Nephron (organoid): ENCODE measurements at regions not wholly inside any gene's neighbourhood (a gene's known extent, or its start where the extent isn't known, plus 50 kb on each side); places are given as distances from the start of the nearest gene placed in this dataset.
"Not testable (repeated sequence)": the region's sequence is repeated elsewhere in the genome, so short reads cannot be mapped to it uniquely, and the experiment has no call there.

ENCODE experiments used
- H3K27ac Mint-ChIP-seq, 3 experiments: 2 replicates each; pipeline ENCODE4 v1.8.0; 2020; ENCODE audit warnings: mixed read lengths in 3 of 3, mild to moderate bottlenecking in 2 of 3, moderate library complexity in 1 of 3
- H3K27me3 Mint-ChIP-seq: 2 replicates; pipeline ENCODE4 v1.8.0; 2021; ENCODE audit warnings: low read depth, mild to moderate bottlenecking, moderate library complexity, mixed read lengths
- H3K36me3 Mint-ChIP-seq: 2 replicates; pipeline ENCODE4 v1.8.0; 2020; ENCODE audit warnings: low read depth, mixed read lengths
- H3K4me1 Mint-ChIP-seq: 2 replicates; pipeline ENCODE4 v1.8.0; 2020; ENCODE audit warnings: mixed read lengths
- H3K4me3 Mint-ChIP-seq, 3 experiments: 2 replicates each; pipeline ENCODE4 v1.8.0; 2020; ENCODE audit warnings: mild to moderate bottlenecking in 3 of 3, mixed read lengths in 3 of 3, moderate library complexity in 2 of 3
- H3K9me3 Mint-ChIP-seq: 2 replicates; pipeline ENCODE4 v1.8.0; 2020; ENCODE audit warnings: mixed read lengths
- CTCF ChIP-seq, 3 experiments: fragments of 200-600 bp; sonication (generic); IDR thresholded peaks; one replicate each; pipeline ENCODE4 v1.5.0; 2021; ENCODE audit warnings: antibody characterized with exemption in 3 of 3; ENCODE audit not compliant: unreplicated experiment in 3 of 3

GRCh38 chr9:13439685-13440476 is 160.4 kb upstream of the MPDZ start:
- TF ChIP-seq CTCF (IDR thresholded peaks at IDR 0.05; ENCODE audit: unreplicated experiment in 3 of 3), result no peak
- no peaks in the 10 kb centered on the region for H3K36me3 Mint-ChIP-seq
- no peaks in the 10 kb centered on the region for H3K9me3 Mint-ChIP-seq
- no peak overlapping the region for H3K4me3 Mint-ChIP-seq
- peaks cover 57% of the 10 kb centered on the region for H3K4me1 Mint-ChIP-seq
- H3K27me3 Mint-ChIP-seq, result no peaks in the 10 kb centered on the region
- H3K27ac Mint-ChIP-seq, result peak overlapping the region in 2 of 3 experiments; percentile 38 to 74

GRCh38 chr9:13437866-13438265 is 158.4 kb upstream of the MPDZ start:
- Mint-ChIP-seq H3K27ac (peak overlapping the region in 2 of 3 experiments; percentile 38 to 47), H3K4me1 (peaks cover 41% of the 10 kb centered on the region), H3K36me3 (no peaks in the 10 kb centered on the region), H3K9me3 (no peaks in the 10 kb centered on the region), H3K27me3 (no peaks in the 10 kb centered on the region), H3K4me3 (no peak overlapping the region)
- TF ChIP-seq CTCF (IDR thresholded peaks at IDR 0.05; ENCODE audit: unreplicated experiment in 3 of 3), result no peak

GRCh38 chr9:13436591-13436990 is 157.1 kb upstream of the MPDZ start:
- H3K9me3 Mint-ChIP-seq, result no peaks in the 10 kb centered on the region
- H3K27ac Mint-ChIP-seq, result peak overlapping the region in 2 of 3 experiments; percentile 83 to 88
- H3K27me3 Mint-ChIP-seq, result no peaks in the 10 kb centered on the region
- H3K4me3 Mint-ChIP-seq, result no peak overlapping the region
- H3K4me1 Mint-ChIP-seq, result peaks cover 43% of the 10 kb centered on the region
- no peak for TF ChIP-seq CTCF (IDR thresholded peaks at IDR 0.05; ENCODE audit: unreplicated experiment in 3 of 3)
- no peaks in the 10 kb centered on the region for H3K36me3 Mint-ChIP-seq

GRCh38 chr9:13433453-13433852 is 154.0 kb upstream of the MPDZ start:
- H3K36me3 Mint-ChIP-seq, H3K27me3 Mint-ChIP-seq, H3K9me3 Mint-ChIP-seq, H3K27ac Mint-ChIP-seq, H3K4me3 Mint-ChIP-seq: not testable (repeated sequence)
- peaks cover 54% of the 10 kb centered on the region for H3K4me1 Mint-ChIP-seq

- Mint-ChIP-seq H3K36me3 (no peaks in the 10 kb centered on the region), H3K27me3 (no peaks in the 10 kb centered on the region), H3K4me3 (no peak overlapping the region), H3K9me3 (no peaks in the 10 kb centered on the region), H3K4me1 (peaks cover 55% of the 10 kb centered on the region), H3K27ac (no peak overlapping the region)
- TF ChIP-seq CTCF (IDR thresholded peaks at IDR 0.05; ENCODE audit: unreplicated experiment in 3 of 3), result no peak
Measured at GRCh38 chr9:13432904-13433303, 153.4 kb upstream of the MPDZ start.

- no peaks in the 10 kb centered on the region for H3K9me3 Mint-ChIP-seq
- H3K4me3 Mint-ChIP-seq, result peak overlapping the region in 1 of 3 experiments; percentile 28
- peak overlapping the region; percentile 69 to 84 (median 81) for H3K27ac Mint-ChIP-seq
- no peak for TF ChIP-seq CTCF (IDR thresholded peaks at IDR 0.05; ENCODE audit: unreplicated experiment in 3 of 3)
- H3K36me3 Mint-ChIP-seq, result no peaks in the 10 kb centered on the region
- H3K27me3 Mint-ChIP-seq, result no peaks in the 10 kb centered on the region
- peaks cover 54% of the 10 kb centered on the region for H3K4me1 Mint-ChIP-seq
Measured at GRCh38 chr9:13431692-13432091, 152.2 kb upstream of the MPDZ start.
